MM.1S (cell line): ENCODE measurements at regions not wholly inside any gene's neighbourhood (a gene's known extent, or its start where the extent isn't known, plus 50 kb on each side); places are given as distances from the start of the nearest gene placed in this dataset.

Source experiments
- EZH2 ChIP-seq: fragments of 300-600 bp; sonication (generic); optimal IDR thresholded peaks from 2 replicates; pipeline ENCODE3; 2017; ENCODE audit warnings: low read depth, mild to moderate bottlenecking, antibody characterized with exemption, low read length, mixed read lengths
- EZH2phosphoT487 ChIP-seq: fragments of 300-600 bp; sonication (generic); IDR thresholded peaks from 2 replicates; pipeline ENCODE4 v1.6.1; 2018; ENCODE audit warnings: antibody characterized with exemption, low read length

DNA sequence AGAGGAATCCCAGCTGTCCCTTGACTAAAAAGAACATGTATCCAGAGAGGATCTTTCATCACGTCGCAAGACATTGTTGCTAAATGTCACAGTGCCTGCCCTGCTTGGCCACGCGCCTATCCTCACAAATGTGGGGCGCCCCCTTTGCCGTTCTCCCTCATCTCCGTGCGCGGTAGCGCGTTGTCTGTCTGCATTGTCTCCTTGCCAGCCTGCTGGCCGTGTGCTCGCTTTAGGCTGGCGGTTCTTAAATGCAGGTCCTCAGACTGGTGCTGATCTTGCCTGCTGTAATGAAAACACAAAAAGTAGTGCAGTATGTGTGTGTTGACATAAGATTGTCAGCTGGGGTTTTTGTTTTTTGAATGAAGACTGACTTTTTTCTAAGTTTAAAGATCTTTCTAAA, 198.2 kb upstream of the RGS6 start:
- TF ChIP-seq EZH2phosphoT487 (no peak), EZH2 (no peak)
